Fibroblast of skin of back (primary cell): ENCODE measurements at regions not wholly inside any gene's neighbourhood (a gene's known extent, or its start where the extent isn't known, plus 50 kb on each side); places are given as distances from the start of the nearest gene placed in this dataset.
"Not testable (repeated sequence)": the region's sequence is repeated elsewhere in the genome, so short reads cannot be mapped to it uniquely, and the experiment has no call there.

Experiments used
- DNase-seq: peaks from one replicate; pipeline ENCODE4 v3.0.0-alpha.2; 2013

DNA sequence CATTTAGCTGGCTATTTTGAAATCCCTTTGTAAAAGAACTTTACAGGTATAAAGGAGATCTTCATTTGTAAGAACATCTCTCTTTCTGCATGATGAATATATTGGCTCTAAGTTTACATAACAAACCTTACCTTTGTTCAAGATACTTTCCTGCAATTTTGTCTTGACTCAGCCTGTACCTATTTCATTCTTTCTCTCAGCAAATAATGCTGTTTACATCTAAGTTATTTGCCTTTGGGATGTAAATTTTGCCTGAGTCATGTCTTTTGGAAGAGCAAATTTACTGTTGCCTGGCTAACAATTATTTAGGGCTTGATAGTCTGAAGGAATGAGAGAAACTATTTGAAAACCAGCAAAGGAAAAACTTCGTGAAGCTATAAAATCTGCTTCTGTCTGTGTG is 210.4 kb upstream of the TGIF2LY start:
- DNase-seq, result not testable (repeated sequence)

DNA sequence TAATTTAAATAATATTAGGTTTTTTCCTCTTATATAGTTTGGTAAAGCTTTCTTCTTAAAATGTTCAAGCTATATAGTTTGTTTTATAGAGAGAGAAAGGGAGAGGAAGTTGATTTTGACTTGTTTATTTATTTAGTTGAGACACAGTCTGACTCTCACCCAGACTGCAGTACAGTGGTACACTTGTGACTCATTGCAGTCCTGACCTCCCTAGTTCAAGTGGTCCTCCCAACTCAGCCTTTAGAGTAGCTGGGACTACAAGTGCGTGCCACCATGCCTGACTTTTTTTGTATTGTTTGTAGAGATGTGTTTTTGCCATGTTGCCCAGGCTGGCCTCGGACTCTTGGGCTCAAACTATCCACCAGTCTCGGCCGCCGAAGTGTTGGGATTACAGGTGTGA is 187.4 kb upstream of the TGIF2LY start:
- DNase-seq, result not testable (repeated sequence)

DNA sequence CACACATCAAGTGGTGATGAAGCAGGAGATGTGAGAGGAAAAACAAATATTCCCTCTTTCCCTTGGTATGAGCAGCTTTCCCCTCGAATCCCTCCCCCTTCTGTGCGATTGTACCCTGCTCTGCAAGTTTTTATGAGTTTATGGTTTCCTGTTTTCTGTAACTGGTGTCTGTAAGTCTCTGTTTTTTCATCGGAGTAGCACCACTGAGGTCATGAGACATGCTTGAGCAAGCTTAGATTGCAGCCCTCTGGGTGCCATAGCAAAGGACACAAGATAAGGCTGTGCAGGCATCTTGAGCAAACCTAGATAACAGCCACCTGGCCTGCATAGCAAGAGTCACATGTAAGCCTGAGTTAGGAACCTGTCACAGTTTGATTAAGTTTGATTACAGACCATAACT is 174.6 kb upstream of the TGIF2LY start:
- not testable (repeated sequence) for DNase-seq

DNA sequence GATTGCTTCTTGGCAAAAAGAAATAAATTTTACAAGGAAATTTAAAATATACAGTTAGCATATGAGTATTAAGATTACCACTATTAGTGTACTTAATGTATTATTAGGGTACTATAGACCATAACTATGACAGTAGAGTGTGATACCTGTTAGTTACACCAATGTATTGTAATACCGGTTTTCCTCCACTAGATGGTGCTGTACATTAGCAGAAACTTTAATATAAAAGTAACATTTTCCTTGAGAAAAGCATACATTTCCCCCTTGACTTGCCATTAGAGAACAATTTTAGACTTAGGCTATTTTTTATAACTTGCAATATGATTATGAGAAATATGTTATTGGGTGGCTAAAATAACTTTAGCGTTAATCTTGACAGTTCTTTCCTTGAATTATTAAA is 173.3 kb upstream of the TGIF2LY start:
- peak; percentile 1 for DNase-seq

DNA sequence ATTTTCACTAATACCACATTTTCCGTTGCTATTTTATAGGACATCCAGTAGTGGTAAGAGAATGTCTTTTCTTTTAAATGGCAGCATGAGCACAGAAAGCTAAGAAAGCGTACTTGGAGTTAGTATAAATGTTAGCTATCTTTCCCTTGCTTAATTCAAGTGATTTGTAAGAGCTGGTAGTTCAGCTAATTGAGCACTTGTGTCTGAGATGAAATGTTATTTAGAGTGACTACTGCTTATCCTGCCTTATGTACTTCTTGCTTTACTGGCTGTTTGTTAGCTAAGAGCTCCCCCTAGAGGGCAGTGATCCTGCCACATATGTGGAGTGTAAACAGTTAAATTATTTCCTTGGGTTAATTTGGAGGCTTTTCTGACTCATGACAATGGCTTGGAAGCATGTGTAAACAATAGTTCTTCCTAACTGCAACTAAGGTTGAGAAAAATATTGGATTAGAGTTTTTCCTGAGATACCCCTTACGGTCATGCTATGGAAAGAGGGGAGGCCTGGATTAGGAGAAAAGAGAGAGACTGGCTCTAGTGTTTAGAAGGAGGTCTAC is 171.9 kb upstream of the TGIF2LY start:
- DNase-seq, result not testable (repeated sequence)

DNA sequence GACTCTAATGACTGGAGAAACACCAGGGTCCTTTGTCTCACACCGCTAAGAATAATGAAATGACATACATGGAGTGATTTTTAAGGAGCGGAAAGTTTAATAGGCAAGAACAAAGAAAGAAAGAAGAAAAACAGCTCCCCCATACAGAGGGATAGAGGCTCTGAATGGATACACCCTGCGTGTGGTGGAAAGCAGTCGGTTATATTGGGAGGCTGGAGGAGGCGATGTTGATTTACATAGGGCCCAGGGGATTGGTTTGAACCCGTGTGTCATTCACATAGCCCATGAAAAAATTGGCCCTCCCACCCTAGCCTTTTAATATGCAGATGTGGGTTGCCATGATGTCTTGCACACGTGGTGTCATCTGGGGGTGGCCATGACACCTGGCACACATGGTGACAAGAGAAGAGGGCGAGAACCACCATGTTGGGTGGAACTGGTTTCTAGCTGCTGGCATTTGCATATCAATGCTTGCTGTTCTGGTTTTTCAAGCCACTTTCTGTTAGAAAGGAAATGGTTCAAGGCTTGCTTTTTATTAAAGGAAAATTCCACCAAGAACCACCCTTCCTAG is 168.5 kb upstream of the TGIF2LY start:
- not testable (repeated sequence) for DNase-seq
